Fibroblast of lung (primary cell): ENCODE measurements at regions not wholly inside any gene's neighbourhood (a gene's known extent, or its start where the extent isn't known, plus 50 kb on each side); places are given as distances from the start of the nearest gene placed in this dataset.

Experiments used
- DNase-seq, 2 donors: peaks; one replicate each; pipeline versions ENCODE4 v3.0.0 to v3.0.0-alpha.2; 2010; ENCODE audit warnings: low read depth in 2 of 2
- H2AFZ ChIP-seq: 2 replicates; pipeline ENCODE4 v1.5.1; 2012; ENCODE audit warnings: low read length, control low read depth, inconsistent platforms
- H3K27ac ChIP-seq: 2 replicates; pipeline ENCODE4 v1.5.1; 2011; ENCODE audit warnings: low read length, control low read depth; ENCODE audit not compliant: insufficient read depth
- H3K27me3 ChIP-seq: 2 replicates; pipeline ENCODE4 v1.5.1; 2011; ENCODE audit warnings: mild to moderate bottlenecking, low read length; ENCODE audit not compliant: control insufficient read depth, insufficient read depth
- H3K36me3 ChIP-seq: 2 replicates; pipeline ENCODE4 v1.5.1; 2011; ENCODE audit warnings: low read length; ENCODE audit not compliant: control insufficient read depth, insufficient read depth
- H3K4me1 ChIP-seq: 2 replicates; pipeline ENCODE4 v1.5.1; 2011; ENCODE audit warnings: low read length; ENCODE audit not compliant: control insufficient read depth, insufficient read depth; ENCODE audit errors: extremely low read depth
- H3K4me2 ChIP-seq: 2 replicates; pipeline ENCODE4 v1.5.1; 2011; ENCODE audit warnings: low read length, control low read depth; ENCODE audit not compliant: insufficient read depth; ENCODE audit errors: extremely low read depth
- H3K4me3 ChIP-seq, 4 experiments: fragments of 200-600 bp in 1 of 4; sonication (generic) in 1 of 4; replicated peaks in 1 of 4; 2 replicates each; pipeline ENCODE4 v1.5.1; 2011 to 2016; ENCODE audit warnings: low read length in 4 of 4, low read depth in 3 of 4, mild to moderate bottlenecking in 3 of 4, control low read depth in 2 of 4, inconsistent platforms in 1 of 4, mixed read lengths in 1 of 4; ENCODE audit not compliant: insufficient read depth in 1 of 4; ENCODE audit errors: control extremely low read depth in 1 of 4
- H3K79me2 ChIP-seq: 2 replicates; pipeline ENCODE4 v1.5.1; 2012; ENCODE audit warnings: mild to moderate bottlenecking, low read length, inconsistent platforms; ENCODE audit not compliant: control insufficient read depth, insufficient read depth
- H3K9ac ChIP-seq: 2 replicates; pipeline ENCODE4 v1.5.1; 2011; ENCODE audit warnings: mild to moderate bottlenecking, low read length, control low read depth; ENCODE audit not compliant: insufficient read depth
- H3K9me3 ChIP-seq: 2 replicates; pipeline ENCODE4 v1.5.1; 2012; ENCODE audit warnings: low read depth, low read length; ENCODE audit not compliant: control insufficient read depth, insufficient read depth
- H4K20me1 ChIP-seq: 2 replicates; pipeline ENCODE4 v1.5.1; 2011; ENCODE audit warnings: low read length; ENCODE audit not compliant: control insufficient read depth, insufficient read depth; ENCODE audit errors: extremely low read depth
- CTCF ChIP-seq, 2 donors: IDR thresholded peaks in 1 of 2; conservative IDR thresholded peaks in 1 of 2; 1 replicate in 1 of 2; 2 replicates in 1 of 2; pipeline ENCODE4 v1.5.1; 2011 to 2012; ENCODE audit warnings: low read length in 2 of 2, control low read depth in 1 of 2, inconsistent platforms in 1 of 2, low read depth in 1 of 2, mild to moderate bottlenecking in 1 of 2
- EZH2 ChIP-seq: IDR thresholded peaks from 2 replicates; pipeline ENCODE4 v1.5.1; 2012; ENCODE audit warnings: low read length, control low read depth, mild to moderate bottlenecking; ENCODE audit errors: missing control alignments

GRCh38 chr3:178415384-178415783 lies 120.9 kb upstream of the KCNMB2 start:
- no peak for DNase-seq
- Histone ChIP-seq H3K4me3 (no peak overlapping the region), H3K79me2 (no peaks in the 10 kb centered on the region), H3K4me1 (no peaks in the 10 kb centered on the region), H3K36me3 (no peaks in the 10 kb centered on the region), H3K27me3 (no peaks in the 10 kb centered on the region), H3K9ac (no peak overlapping the region), H2AFZ (no peak overlapping the region), H4K20me1 (no peaks in the 10 kb centered on the region), H3K27ac (no peak overlapping the region), H3K9me3 (no peaks in the 10 kb centered on the region), H3K4me2 (no peak overlapping the region)
- no peak for TF ChIP-seq EZH2
- TF ChIP-seq CTCF (conservative IDR thresholded peaks at IDR 0.05 in 1 of 2, IDR thresholded peaks at IDR 0.05 in 1 of 2; ENCODE audit: low read depth in 1 of 2, low read length in 2 of 2): no peak

- Histone ChIP-seq H3K4me1 (no peaks in the 10 kb centered on the region), H3K4me3 (no peak overlapping the region), H3K4me2 (no peak overlapping the region), H3K27ac (no peak overlapping the region), H3K9ac (no peak overlapping the region), H3K79me2 (no peaks in the 10 kb centered on the region), H4K20me1 (no peaks in the 10 kb centered on the region), H3K36me3 (no peaks in the 10 kb centered on the region), H3K27me3 (no peaks in the 10 kb centered on the region), H2AFZ (no peak overlapping the region), H3K9me3 (no peaks in the 10 kb centered on the region)
- TF ChIP-seq CTCF (conservative IDR thresholded peaks at IDR 0.05 in 1 of 2, IDR thresholded peaks at IDR 0.05 in 1 of 2; ENCODE audit: low read depth in 1 of 2, low read length in 2 of 2) (no peak), EZH2 (no peak)
- DNase-seq: no peak
Observed at GRCh38 chr3:178417736-178418135, 118.5 kb upstream of the KCNMB2 start.

GRCh38 chr3:178419071-178419470 lies 117.2 kb upstream of the KCNMB2 start:
- H3K4me1 ChIP-seq: no peaks in the 10 kb centered on the region
- no peaks in the 10 kb centered on the region for H3K9me3 ChIP-seq
- no peaks in the 10 kb centered on the region for H3K36me3 ChIP-seq
- peak in 1 of 2 donors; percentile 40 for DNase-seq
- H3K9ac ChIP-seq: no peak overlapping the region
- H3K4me2 ChIP-seq: no peak overlapping the region
- peak overlapping the region; percentile 70 for H2AFZ ChIP-seq
- no peak overlapping the region for H3K4me3 ChIP-seq
- H4K20me1 ChIP-seq: no peaks in the 10 kb centered on the region
- H3K27me3 ChIP-seq: no peaks in the 10 kb centered on the region
- H3K27ac ChIP-seq: no peak overlapping the region
- no peak for TF ChIP-seq EZH2
- no peak for TF ChIP-seq CTCF (conservative IDR thresholded peaks at IDR 0.05 in 1 of 2, IDR thresholded peaks at IDR 0.05 in 1 of 2; ENCODE audit: low read depth in 1 of 2, low read length in 2 of 2)
- no peaks in the 10 kb centered on the region for H3K79me2 ChIP-seq
